ENCODE measurements at regions not wholly inside any gene's neighbourhood (a gene's known extent, or its start where the extent isn't known, plus 50 kb on each side); places are given as distances from the start of the nearest gene placed in this dataset.
"Not testable (repeated sequence)": the region's sequence is repeated elsewhere in the genome, so short reads cannot be mapped to it uniquely, and the experiment has no call there.

DNA sequence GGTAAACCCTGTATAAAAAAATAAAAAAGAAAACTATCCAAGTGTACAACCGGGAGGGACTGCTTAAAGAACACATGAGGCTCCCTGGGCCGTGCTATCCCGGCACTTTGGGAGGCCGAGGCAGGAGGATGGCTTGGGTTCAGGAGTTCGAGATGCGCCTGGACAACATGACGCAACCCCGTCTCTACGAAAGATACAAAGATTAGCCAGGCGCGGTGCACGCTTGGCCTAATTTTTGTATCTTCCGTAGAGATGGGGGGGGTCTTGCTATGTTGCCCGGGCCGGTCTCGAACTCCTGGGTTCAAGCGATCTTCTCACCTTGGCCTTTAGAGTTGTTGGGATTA, 101.7 kb upstream of the VKORC1L1 start:
- TF ChIP-seq, protein P1, sequence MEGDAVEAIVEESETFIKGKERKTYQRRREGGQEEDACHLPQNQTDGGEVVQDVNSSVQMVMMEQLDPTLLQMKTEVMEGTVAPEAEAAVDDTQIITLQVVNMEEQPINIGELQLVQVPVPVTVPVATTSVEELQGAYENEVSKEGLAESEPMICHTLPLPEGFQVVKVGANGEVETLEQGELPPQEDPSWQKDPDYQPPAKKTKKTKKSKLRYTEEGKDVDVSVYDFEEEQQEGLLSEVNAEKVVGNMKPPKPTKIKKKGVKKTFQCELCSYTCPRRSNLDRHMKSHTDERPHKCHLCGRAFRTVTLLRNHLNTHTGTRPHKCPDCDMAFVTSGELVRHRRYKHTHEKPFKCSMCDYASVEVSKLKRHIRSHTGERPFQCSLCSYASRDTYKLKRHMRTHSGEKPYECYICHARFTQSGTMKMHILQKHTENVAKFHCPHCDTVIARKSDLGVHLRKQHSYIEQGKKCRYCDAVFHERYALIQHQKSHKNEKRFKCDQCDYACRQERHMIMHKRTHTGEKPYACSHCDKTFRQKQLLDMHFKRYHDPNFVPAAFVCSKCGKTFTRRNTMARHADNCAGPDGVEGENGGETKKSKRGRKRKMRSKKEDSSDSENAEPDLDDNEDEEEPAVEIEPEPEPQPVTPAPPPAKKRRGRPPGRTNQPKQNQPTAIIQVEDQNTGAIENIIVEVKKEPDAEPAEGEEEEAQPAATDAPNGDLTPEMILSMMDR (IDR thresholded peaks at IDR 0.05; ENCODE audit: low read depth, low read length) = not testable (repeated sequence)
- TF ChIP-seq EZH2phosphoT487 (IDR thresholded peaks at IDR 0.05; ENCODE audit: low read depth) = not testable (repeated sequence)

All from OCI-LY3 (cell line).